ENCODE measurements at regions not wholly inside any gene's neighbourhood (a gene's known extent, or its start where the extent isn't known, plus 50 kb on each side); places are given as distances from the start of the nearest gene placed in this dataset.

- no peak for DNase-seq (ENCODE audit: low spot score)
These were observed 765.0 kb downstream of the IGSF11 start for GRCh38 chr3:118269537-118270125.

- DNase-seq (ENCODE audit: low spot score): no peak
These were observed 761.7 kb downstream of the IGSF11 start for GRCh38 chr3:118272991-118273390.

GRCh38 chr3:118277814-118278213 lies 756.8 kb downstream of the IGSF11 start:
- DNase-seq (ENCODE audit: low spot score): no peak

DNA sequence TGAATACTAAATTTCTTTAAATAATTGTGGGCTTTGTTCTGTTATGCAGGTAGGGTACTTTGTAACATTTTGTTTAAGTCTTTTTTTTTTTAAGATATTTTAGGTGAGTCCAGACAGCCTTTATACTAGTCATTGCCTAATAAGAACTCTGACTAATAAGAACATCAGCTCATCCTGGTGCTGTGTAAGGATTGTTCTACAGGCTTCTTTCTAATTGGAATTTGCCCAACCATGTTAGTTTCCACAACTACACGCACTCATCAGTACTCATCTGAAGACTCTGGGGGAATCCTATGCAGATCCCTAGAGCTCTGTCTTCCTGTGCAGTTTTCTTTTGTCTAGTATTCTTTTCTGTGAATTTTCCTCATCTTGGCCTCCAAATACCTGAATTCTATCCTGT lies 741.8 kb downstream of the IGSF11 start:
- no peak for DNase-seq (ENCODE audit: low spot score)

GRCh38 chr3:118298133-118298532 lies 736.5 kb downstream of the IGSF11 start:
- DNase-seq (ENCODE audit: low spot score): no peak

DNA sequence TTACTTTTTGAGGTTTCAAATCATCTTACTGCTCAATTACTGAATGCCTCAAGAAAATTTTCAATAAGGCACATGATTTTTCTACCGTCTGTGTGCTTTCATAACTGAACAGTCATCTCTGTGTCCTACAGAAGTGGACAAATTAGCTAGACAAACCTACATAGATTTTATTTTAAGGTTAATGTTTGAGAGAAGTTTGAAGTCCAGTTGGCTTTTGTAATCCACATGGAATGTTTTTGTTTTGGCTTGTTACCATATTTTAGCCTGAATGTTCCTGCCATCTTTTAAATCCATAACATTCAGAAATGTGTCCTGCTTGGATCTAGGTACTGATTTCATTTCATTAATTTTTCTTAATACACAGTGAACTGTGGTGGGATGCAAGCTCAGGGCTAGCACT lies 730.1 kb downstream of the IGSF11 start:
- DNase-seq (ENCODE audit: low spot score): no peak

DNA sequence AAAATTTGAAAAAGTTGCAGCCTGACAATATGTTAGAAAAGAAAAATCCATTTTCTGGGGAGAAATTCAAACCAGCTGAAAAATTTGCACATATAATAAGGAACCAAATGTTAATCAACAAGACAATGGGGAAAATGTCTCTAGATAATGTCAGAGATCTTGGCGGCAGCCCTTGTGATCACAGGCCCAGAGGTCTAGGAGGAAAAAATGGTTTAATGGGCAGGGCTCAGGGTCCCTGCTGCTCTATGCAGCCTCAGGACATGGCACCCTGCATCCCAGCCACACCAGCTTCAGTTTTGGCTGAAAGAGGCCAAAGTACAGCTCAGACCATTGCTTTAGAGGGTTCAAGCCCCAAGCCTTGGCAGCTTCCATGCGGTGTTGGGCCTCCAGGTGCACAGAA lies 701.9 kb downstream of the IGSF11 start:
- DNase-seq (ENCODE audit: low spot score): no peak

DNA sequence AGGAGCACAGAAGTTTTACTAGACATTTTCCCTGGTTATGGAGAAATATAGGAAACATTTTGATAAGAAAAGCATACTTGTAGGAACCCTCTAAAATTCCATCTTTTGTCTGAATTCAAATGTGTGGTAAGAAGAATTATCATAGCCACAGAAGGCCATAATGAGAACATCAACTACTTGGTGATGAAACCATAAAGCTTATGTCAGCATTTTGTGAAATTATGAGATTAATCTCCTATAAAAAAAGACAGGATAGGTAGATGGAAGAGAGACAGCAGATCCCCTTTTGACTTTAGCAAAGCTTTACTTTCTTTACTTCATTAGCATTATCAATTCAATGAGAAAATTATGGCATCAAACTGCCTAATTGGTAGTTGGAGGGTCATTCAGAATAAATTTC lies 697.0 kb downstream of the IGSF11 start:
- DNase-seq (ENCODE audit: low spot score): no peak

- DNase-seq (ENCODE audit: low spot score): no peak
These were observed 687.1 kb downstream of the IGSF11 start for GRCh38 chr3:118347396-118348168.

GRCh38 chr3:118348169-118348557 lies 686.5 kb downstream of the IGSF11 start:
- DNase-seq (ENCODE audit: low spot score): no peak

DNA sequence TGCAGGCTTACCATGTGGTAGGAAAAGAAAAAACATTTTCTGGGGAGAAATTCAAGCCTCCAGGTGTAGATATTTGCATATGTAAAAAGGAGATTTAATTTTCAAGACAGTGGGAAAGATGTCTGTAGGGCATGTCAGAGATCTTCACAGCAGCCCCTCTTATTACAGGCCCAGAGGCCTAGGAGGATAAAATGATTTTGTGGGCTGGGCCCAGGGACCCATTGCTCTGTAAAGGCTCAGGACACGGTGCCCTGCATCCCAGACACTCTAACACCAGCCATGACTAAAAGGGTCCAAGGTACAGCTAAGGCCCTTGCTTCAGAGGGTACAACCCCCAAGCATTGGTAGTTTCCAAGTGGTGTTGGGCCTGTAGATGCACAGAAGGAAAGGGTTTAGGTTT lies 680.1 kb downstream of the IGSF11 start:
- DNase-seq (ENCODE audit: low spot score): no peak

DNA sequence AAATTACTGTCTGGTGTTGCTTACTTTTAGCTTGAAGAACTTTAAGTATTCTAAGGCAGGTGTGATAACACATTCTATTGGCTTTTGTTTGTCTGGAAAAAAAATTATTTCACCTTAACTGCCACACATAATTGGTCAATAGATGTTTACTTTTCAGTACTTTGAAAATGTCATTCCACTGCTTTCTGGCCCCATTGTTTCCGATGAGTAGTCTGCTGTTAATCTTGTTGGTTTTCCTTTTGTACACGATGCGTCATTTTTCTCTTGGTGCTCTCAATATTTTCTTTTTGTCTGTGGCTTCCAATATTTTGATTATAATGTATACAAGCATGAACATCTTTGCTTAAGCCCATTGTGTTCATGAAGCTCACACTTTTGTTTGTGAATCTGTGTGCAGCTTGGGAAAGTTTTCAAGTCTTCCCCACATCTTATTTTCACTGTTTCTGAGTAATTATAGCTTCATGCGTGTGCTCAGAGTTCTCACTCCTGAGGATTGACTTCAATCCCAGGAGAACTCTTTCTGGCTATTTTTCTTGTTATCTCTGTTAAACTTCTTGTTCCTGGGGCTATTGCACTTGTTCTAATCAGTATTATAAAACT lies 664.7 kb downstream of the IGSF11 start:
- DNase-seq (ENCODE audit: low spot score): no peak

- DNase-seq (ENCODE audit: low spot score): no peak
These were observed 654.1 kb downstream of the IGSF11 start for GRCh38 chr3:118380576-118380975.

GRCh38 chr3:118396491-118396890 lies 638.2 kb downstream of the IGSF11 start:
- DNase-seq (ENCODE audit: low spot score): no peak

DNA sequence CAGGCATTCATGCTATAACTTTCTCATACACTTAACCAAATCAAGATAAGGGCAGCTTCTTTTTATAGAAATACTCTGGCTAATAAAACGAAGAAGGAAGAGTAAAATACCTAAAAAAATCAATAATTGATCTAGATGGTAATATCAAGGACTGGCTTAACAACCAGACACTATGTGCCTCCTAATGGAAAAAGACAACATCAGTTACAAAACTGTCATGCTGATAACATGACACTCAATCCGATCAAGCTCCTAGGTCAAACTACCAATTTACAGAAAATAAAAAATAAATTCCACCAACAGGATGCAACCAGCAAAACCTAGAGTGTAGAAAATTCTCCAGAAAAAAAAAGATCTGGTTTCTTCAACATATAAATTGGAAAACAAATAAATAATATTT lies 634.6 kb downstream of the IGSF11 start:
- no peak for DNase-seq (ENCODE audit: low spot score)

GRCh38 chr3:118400886-118401285 lies 633.8 kb downstream of the IGSF11 start:
- DNase-seq (ENCODE audit: low spot score): no peak

- no peak for DNase-seq (ENCODE audit: low spot score)
These were observed 632.8 kb downstream of the IGSF11 start for GRCh38 chr3:118401887-118402286.

DNA sequence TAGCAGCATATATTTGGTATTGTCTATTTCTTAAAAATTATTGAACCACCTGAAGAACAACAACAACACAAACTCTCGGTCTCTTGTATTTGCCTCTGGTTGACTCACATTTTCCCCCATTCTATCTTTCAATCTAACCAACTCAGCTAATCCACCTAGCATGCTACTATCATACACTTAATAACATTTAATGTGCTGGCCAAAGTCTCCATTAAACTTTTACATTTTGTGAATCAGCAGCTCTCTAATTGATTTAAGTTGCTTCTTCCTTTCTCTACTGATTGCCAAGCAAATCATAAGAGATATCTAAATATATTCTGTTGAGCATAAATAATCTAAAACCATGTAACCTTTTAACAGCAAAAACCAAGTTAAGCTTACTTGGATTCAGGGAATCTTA lies 631.7 kb downstream of the IGSF11 start:
- DNase-seq (ENCODE audit: low spot score): no peak

GRCh38 chr3:118406562-118406961 lies 628.1 kb downstream of the IGSF11 start:
- DNase-seq (ENCODE audit: low spot score): no peak

DNA sequence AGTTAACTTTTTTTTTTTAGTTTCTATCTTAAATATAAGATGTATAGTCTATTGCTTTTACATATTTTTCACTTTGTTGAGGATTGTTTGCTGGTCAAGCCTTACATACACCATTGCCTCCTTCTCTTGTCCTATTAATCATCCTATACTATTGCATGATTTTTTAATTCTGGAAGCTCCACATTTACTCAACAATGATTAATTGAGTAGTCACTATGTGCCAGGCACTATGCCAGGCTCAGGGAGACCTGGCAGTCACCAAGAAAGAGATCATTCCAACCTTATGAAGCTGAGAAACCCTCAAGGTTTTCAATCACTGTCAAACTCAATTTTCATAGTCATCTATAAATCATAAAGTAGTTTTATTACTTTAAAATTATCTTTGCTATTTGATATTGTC lies 626.2 kb downstream of the IGSF11 start:
- DNase-seq (ENCODE audit: low spot score): no peak

GRCh38 chr3:118412503-118412902 lies 622.1 kb downstream of the IGSF11 start:
- no peak for DNase-seq (ENCODE audit: low spot score)

DNA sequence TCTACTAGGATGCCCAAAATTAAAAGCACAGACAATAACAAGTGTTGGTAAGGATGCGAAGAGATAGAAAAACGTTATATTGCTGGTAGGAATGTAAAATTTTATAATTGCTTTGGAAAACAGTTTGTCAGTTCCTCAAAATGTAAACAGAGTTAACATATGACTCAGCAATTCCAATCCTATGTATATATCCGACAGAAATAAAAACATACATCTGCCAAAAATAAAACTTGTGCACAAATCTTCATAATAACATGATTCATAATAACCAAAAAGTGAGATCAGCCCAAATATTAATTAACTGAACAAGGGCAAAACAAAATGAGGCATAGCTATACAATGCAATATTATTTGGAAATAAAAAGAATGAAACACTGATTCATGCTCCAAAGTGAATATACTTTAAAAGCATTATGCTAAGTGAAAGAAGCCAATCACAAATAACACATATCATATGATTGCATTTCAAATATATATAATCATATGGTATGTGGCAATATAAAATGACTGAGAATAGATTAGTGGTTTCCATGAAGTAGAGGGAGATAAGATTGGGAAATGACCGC lies 609.3 kb downstream of the IGSF11 start:
- no peak for DNase-seq (ENCODE audit: low spot score)

DNA sequence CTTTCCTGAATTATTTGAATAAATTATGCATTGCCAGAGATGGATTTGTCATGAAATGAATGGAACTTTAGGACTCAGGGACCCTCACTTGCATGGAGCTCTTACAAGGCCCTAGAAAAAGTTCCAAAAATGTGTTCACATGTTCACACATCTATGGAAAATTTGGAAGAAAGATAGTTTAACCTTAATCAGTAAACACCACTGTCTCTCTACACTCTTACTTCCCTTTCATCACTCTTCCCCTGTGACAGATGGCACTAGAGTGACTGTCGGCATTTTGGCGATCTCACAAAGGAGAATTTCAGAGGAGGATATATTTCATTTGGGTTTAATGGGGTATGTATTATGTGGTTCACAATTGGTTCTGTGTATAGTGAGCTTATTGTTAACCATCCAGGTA lies 600.8 kb downstream of the IGSF11 start:
- no peak for DNase-seq (ENCODE audit: low spot score)

Data from activated CD4-positive, alpha-beta T cell treated with anti-CD3 and anti-CD28 coated beads, Interleukin-2, Interleukin-4, amounts not matched to agents 100 ng/mL and 50 ng/mL, durations not matched to agents 16 hours and 8 hours (primary cell).